Stimulated activated effector memory CD8-positive, alpha-beta T cell treated with anti-CD3 and anti-CD28 coated beads, Interleukin-12 subunit alpha, Interleukin-12 subunit beta, amount 100 ng/mL, for 72 hours (primary cell): ENCODE measurements at regions not wholly inside any gene's neighbourhood (a gene's known extent, or its start where the extent isn't known, plus 50 kb on each side); places are given as distances from the start of the nearest gene placed in this dataset.

Experiments used
- ATAC-seq: fragments of 150-1000 bp; cut with Tn5 transposase; 2 replicates; pipeline ENCODE4 v1.10.0; 2021
- DNase-seq, 2 donors: peaks; one replicate each; pipeline ENCODE4 v3.0.0; 2021 to 2022; ENCODE audit warnings: low spot score in 2 of 2
- H3K27ac Mint-ChIP-seq: one replicate; pipeline ENCODE4 v1.8.0; 2022; ENCODE audit warnings: mild to moderate bottlenecking, mixed read lengths
- H3K36me3 Mint-ChIP-seq: one replicate; pipeline ENCODE4 v1.8.0; 2022; ENCODE audit warnings: mild to moderate bottlenecking, mixed read lengths
- H3K4me1 Mint-ChIP-seq: one replicate; pipeline ENCODE4 v1.8.0; 2022; ENCODE audit warnings: mixed read lengths
- H3K4me3 Mint-ChIP-seq: one replicate; pipeline ENCODE4 v1.8.0; 2022; ENCODE audit warnings: mild to moderate bottlenecking, mixed read lengths
- H3K9me3 Mint-ChIP-seq: one replicate; pipeline ENCODE4 v1.8.0; 2022; ENCODE audit warnings: mixed read lengths

GRCh38 chr9:27755846-27756245 lies 182.6 kb upstream of the C9orf72 start:
- Mint-ChIP-seq H3K36me3 (no peaks in the 10 kb centered on the region), H3K9me3 (no peaks in the 10 kb centered on the region), H3K27ac (no peak overlapping the region), H3K4me3 (no peak overlapping the region), H3K4me1 (no peaks in the 10 kb centered on the region)
- ATAC-seq, result no peak
- no peak for DNase-seq

GRCh38 chr9:27756418-27756817 lies 183.1 kb upstream of the C9orf72 start:
- ATAC-seq (no peak), DNase-seq (no peak)
- H3K4me3 Mint-ChIP-seq, result no peak overlapping the region
- no peaks in the 10 kb centered on the region for H3K36me3 Mint-ChIP-seq
- no peak overlapping the region for H3K27ac Mint-ChIP-seq
- H3K4me1 Mint-ChIP-seq, result no peaks in the 10 kb centered on the region
- H3K9me3 Mint-ChIP-seq, result no peaks in the 10 kb centered on the region

- Mint-ChIP-seq H3K4me1 (no peaks in the 10 kb centered on the region), H3K27ac (no peak overlapping the region), H3K4me3 (no peak overlapping the region), H3K36me3 (no peaks in the 10 kb centered on the region), H3K9me3 (peaks cover 2% of the 10 kb centered on the region)
- ATAC-seq (no peak), DNase-seq (no peak)
Measured at GRCh38 chr9:27763831-27764230, 190.6 kb upstream of the C9orf72 start.

GRCh38 chr9:27765266-27766072 lies 192.2 kb upstream of the C9orf72 start:
- ATAC-seq (no peak), DNase-seq (no peak)
- H3K27ac Mint-ChIP-seq, result no peak overlapping the region
- H3K9me3 Mint-ChIP-seq, result peaks cover 2% of the 10 kb centered on the region
- H3K4me3 Mint-ChIP-seq, result no peak overlapping the region
- H3K4me1 Mint-ChIP-seq, result no peaks in the 10 kb centered on the region
- H3K36me3 Mint-ChIP-seq, result no peaks in the 10 kb centered on the region

- peaks cover 2% of the 10 kb centered on the region for H3K9me3 Mint-ChIP-seq
Measured at GRCh38 chr9:27766073-27766835, 193.0 kb upstream of the C9orf72 start.

GRCh38 chr9:27768781-27769180 lies 195.5 kb upstream of the C9orf72 start:
- Mint-ChIP-seq H3K4me1 (no peaks in the 10 kb centered on the region), H3K27ac (no peak overlapping the region)
- no peak for DNase-seq

More at GRCh38 chr9:27766073-27766835, 193.0 kb upstream of the C9orf72 start:
- Mint-ChIP-seq H3K4me3 (no peak overlapping the region), H3K4me1 (no peaks in the 10 kb centered on the region), H3K27ac (no peak overlapping the region), H3K36me3 (no peaks in the 10 kb centered on the region)
- DNase-seq (no peak), ATAC-seq (no peak)

GRCh38 chr9:27770541-27770940 lies 197.3 kb upstream of the C9orf72 start:
- no peak for DNase-seq
- Mint-ChIP-seq H3K27ac (no peak overlapping the region), H3K4me1 (no peaks in the 10 kb centered on the region), H3K36me3 (no peaks in the 10 kb centered on the region), H3K4me3 (no peak overlapping the region), H3K9me3 (peaks cover 2% of the 10 kb centered on the region)
- ATAC-seq, result no peak

More at GRCh38 chr9:27768781-27769180, 195.5 kb upstream of the C9orf72 start:
- Mint-ChIP-seq H3K4me3 (no peak overlapping the region), H3K36me3 (no peaks in the 10 kb centered on the region), H3K9me3 (peaks cover 2% of the 10 kb centered on the region)
- ATAC-seq, result no peak

GRCh38 chr9:27771803-27772545 lies 198.7 kb upstream of the C9orf72 start:
- Mint-ChIP-seq H3K27ac (no peak overlapping the region), H3K4me3 (no peak overlapping the region), H3K36me3 (no peaks in the 10 kb centered on the region), H3K9me3 (peaks cover 2% of the 10 kb centered on the region), H3K4me1 (no peaks in the 10 kb centered on the region)
- ATAC-seq, result no peak
- no peak for DNase-seq

- H3K9me3 Mint-ChIP-seq, result peaks cover 14% of the 10 kb centered on the region
- H3K36me3 Mint-ChIP-seq, result no peaks in the 10 kb centered on the region
- no peak overlapping the region for H3K4me3 Mint-ChIP-seq
- ATAC-seq, result no peak
- DNase-seq, result no peak
- H3K4me1 Mint-ChIP-seq, result no peaks in the 10 kb centered on the region
- H3K27ac Mint-ChIP-seq, result no peak overlapping the region
Measured at GRCh38 chr9:27784847-27785713, 211.8 kb upstream of the C9orf72 start.

- ATAC-seq (peak; percentile 60), DNase-seq (no peak)
- peaks cover 14% of the 10 kb centered on the region for H3K9me3 Mint-ChIP-seq
- no peaks in the 10 kb centered on the region for H3K36me3 Mint-ChIP-seq
- no peak overlapping the region for H3K4me3 Mint-ChIP-seq
- H3K27ac Mint-ChIP-seq, result no peak overlapping the region
- H3K4me1 Mint-ChIP-seq, result no peaks in the 10 kb centered on the region
Measured at GRCh38 chr9:27785714-27786100, 212.4 kb upstream of the C9orf72 start.

- Mint-ChIP-seq H3K36me3 (no peaks in the 10 kb centered on the region), H3K27ac (no peak overlapping the region), H3K4me1 (no peaks in the 10 kb centered on the region), H3K9me3 (peaks cover 8% of the 10 kb centered on the region), H3K4me3 (no peak overlapping the region)
- no peak for DNase-seq
- ATAC-seq, result no peak
Measured at GRCh38 chr9:27787891-27788290, 214.6 kb upstream of the C9orf72 start.

- ATAC-seq (no peak), DNase-seq (no peak)
- no peaks in the 10 kb centered on the region for H3K4me1 Mint-ChIP-seq
- peaks cover 6% of the 10 kb centered on the region for H3K9me3 Mint-ChIP-seq
- H3K4me3 Mint-ChIP-seq, result no peak overlapping the region
- no peak overlapping the region for H3K27ac Mint-ChIP-seq
- no peaks in the 10 kb centered on the region for H3K36me3 Mint-ChIP-seq
Measured at GRCh38 chr9:27791311-27791710, 218.0 kb upstream of the C9orf72 start.

- H3K4me3 Mint-ChIP-seq, result no peak overlapping the region
- no peak for ATAC-seq
- no peak overlapping the region for H3K27ac Mint-ChIP-seq
- H3K4me1 Mint-ChIP-seq, result no peaks in the 10 kb centered on the region
- peaks cover 6% of the 10 kb centered on the region for H3K9me3 Mint-ChIP-seq
- no peaks in the 10 kb centered on the region for H3K36me3 Mint-ChIP-seq
- DNase-seq, result no peak
Measured at GRCh38 chr9:27792971-27793689, 219.8 kb upstream of the C9orf72 start.

GRCh38 chr9:27799326-27799725 lies 226.0 kb upstream of the C9orf72 start:
- Mint-ChIP-seq H3K4me1 (no peaks in the 10 kb centered on the region), H3K4me3 (no peak overlapping the region), H3K27ac (no peak overlapping the region), H3K36me3 (no peaks in the 10 kb centered on the region), H3K9me3 (no peaks in the 10 kb centered on the region)
- DNase-seq (no peak), ATAC-seq (no peak)
